Stimulated activated memory B cell treated with anti-CD40 and anti-IgM and Interleukin-4, amounts not matched to agents 10 μg/mL and 1 μg/mL and 100 μg/mL, for 72 hours (primary cell): ENCODE measurements at regions not wholly inside any gene's neighbourhood (a gene's known extent, or its start where the extent isn't known, plus 50 kb on each side); places are given as distances from the start of the nearest gene placed in this dataset.
A peak's percentile ranks its signal among the peaks of the same experiment; 100 is the strongest.

ENCODE experiments used
- ATAC-seq: fragments of 150-1000 bp; cut with Tn5 transposase; 2 replicates; pipeline ENCODE4 v1.10.0; 2021
- H3K27ac Mint-ChIP-seq: one replicate; pipeline ENCODE4 v1.8.0; 2022; ENCODE audit warnings: mild to moderate bottlenecking, mixed read lengths
- H3K27me3 Mint-ChIP-seq: one replicate; pipeline ENCODE4 v1.8.0; 2022; ENCODE audit warnings: mixed read lengths
- H3K36me3 Mint-ChIP-seq: one replicate; pipeline ENCODE4 v1.8.0; 2022; ENCODE audit warnings: mixed read lengths
- H3K4me1 Mint-ChIP-seq: one replicate; pipeline ENCODE4 v1.8.0; 2022; ENCODE audit warnings: mixed read lengths
- H3K4me3 Mint-ChIP-seq: one replicate; pipeline ENCODE4 v1.8.0; 2022; ENCODE audit warnings: mild to moderate bottlenecking, moderate library complexity, mixed read lengths
- H3K9me3 Mint-ChIP-seq: one replicate; pipeline ENCODE4 v1.8.0; 2022; ENCODE audit warnings: mixed read lengths

DNA sequence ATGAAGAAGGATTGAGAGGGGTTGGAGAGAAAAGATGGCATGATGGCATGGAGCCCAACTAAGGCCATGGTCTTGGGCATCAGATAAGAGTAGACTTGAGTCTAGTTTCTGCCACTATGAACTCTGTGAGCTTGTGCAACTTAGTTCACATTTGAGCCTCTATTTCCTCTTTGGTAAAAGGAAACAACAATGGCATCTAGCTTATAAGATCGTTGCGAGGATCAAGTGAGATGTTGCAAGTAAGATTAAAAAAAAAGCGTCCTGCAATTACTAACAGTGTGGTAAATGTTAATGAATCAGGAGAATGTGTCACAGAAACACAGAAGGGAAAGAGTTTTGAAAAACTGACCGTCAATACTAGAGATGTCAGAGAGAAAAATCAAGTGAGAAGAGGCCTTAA, 202.9 kb upstream of the FGGY start:
- Mint-ChIP-seq H3K4me3 (no peak overlapping the region), H3K36me3 (no peaks in the 10 kb centered on the region)
- no peak for ATAC-seq

DNA sequence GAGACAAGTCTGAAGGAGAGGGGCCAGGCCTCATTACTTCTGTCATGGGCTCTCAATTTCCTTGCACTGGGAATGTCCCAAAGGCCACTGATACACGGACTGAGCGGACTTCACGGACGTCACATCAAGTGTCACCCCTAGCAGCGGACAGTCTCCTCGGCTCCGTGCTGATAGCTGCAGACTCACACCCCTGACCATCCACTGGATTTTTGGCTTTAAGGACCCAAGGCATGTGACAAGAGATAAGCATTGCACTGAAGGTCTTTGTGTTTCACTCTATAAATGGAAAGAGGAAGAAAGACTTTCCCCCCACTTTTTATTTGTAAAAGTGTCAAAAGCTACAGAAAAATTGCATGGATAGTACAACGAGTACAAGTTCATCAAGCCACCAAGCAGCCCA, 200.4 kb upstream of the FGGY start:
- peak overlapping the region; percentile 52 for H3K27ac Mint-ChIP-seq

More for the DNA sequence above, 202.9 kb upstream of the FGGY start:
- Mint-ChIP-seq H3K27me3 (no peaks in the 10 kb centered on the region), H3K27ac (no peak overlapping the region), H3K9me3 (peaks cover 3% of the 10 kb centered on the region), H3K4me1 (peaks cover 18% of the 10 kb centered on the region)

DNA sequence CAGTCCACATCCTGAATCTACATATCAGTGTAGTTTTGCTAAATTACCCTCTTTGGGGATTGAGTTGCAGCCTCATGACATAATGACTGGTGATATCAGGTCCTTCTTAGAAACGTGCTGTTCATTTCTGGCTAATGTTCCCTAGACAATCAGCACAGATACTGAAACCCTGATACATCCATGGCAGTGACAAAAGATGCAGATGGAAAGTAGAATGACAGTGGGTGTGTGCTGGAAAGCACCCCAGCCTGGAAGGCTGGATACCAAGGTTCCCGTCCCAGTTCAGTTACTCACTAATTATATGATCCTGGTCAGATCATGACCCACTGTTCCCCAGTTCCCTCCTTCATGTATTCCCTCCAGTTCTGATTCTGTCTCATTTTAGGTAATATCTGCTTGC, 198.2 kb upstream of the FGGY start:
- H3K4me1 Mint-ChIP-seq, result peaks cover 18% of the 10 kb centered on the region
- no peak for ATAC-seq
- H3K9me3 Mint-ChIP-seq, result no peaks in the 10 kb centered on the region
- no peak overlapping the region for H3K27ac Mint-ChIP-seq
- H3K27me3 Mint-ChIP-seq, result no peaks in the 10 kb centered on the region
- no peak overlapping the region for H3K4me3 Mint-ChIP-seq
- H3K36me3 Mint-ChIP-seq, result no peaks in the 10 kb centered on the region

More for the DNA sequence above, 200.4 kb upstream of the FGGY start:
- no peaks in the 10 kb centered on the region for H3K9me3 Mint-ChIP-seq
- no peaks in the 10 kb centered on the region for H3K27me3 Mint-ChIP-seq
- peak; percentile 12 for ATAC-seq
- H3K4me1 Mint-ChIP-seq, result peaks cover 18% of the 10 kb centered on the region
- H3K36me3 Mint-ChIP-seq, result no peaks in the 10 kb centered on the region
- no peak overlapping the region for H3K4me3 Mint-ChIP-seq

DNA sequence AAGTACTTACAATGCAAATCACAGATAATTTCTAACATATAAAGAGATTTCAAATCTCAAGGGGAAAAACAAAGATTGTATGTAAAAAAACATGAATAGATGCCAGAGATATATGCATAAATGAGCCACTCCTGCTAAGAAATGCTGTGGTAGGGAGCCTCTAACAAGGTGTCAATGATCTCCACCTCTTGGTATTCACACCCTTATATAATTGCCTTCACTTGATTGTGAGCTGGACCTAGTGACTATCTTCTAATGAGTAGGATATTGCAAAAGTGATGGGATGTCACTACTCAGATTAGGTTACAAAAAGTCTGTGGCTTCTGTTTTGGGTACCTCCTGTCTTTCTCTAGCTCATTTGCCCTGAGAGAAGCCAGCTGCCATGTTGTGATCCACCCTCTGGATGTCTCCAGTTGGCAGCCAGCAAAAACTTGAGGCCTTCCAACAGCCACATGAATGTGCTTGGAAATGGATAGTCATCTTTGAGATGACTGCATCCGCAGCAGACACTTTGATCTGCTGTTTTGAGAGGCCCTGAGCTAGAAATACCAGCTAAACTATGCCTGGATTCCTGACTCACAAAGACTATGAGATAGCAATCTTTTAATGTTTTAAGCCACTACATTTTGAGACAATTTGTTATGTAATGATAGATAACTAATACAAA, 196.1 kb upstream of the FGGY start:
- Mint-ChIP-seq H3K9me3 (no peaks in the 10 kb centered on the region), H3K27ac (no peak overlapping the region), H3K27me3 (no peaks in the 10 kb centered on the region), H3K36me3 (no peaks in the 10 kb centered on the region), H3K4me1 (peaks cover 17% of the 10 kb centered on the region), H3K4me3 (no peak overlapping the region)
- no peak for ATAC-seq

DNA sequence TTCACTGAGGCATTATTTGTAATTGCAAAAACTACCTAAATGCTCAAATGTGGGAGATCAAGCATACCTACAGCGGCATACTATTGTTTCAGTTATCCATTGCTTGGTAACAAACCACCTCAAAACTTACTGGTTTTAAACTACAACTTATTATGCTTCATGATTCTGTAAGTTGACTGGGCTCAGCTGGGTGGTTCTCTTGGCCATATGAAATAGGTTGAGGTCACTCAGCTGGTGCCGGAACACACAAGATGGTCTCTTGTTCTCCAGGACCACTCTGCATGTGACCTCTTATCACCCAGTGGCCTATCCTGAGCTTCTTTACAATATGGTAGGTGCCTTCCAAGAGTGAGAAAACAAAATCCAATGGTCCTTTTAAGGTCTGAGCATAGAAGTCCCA, 195.4 kb upstream of the FGGY start:
- Mint-ChIP-seq H3K9me3 (no peaks in the 10 kb centered on the region), H3K4me3 (no peak overlapping the region), H3K27ac (no peak overlapping the region), H3K36me3 (no peaks in the 10 kb centered on the region), H3K4me1 (peaks cover 10% of the 10 kb centered on the region), H3K27me3 (no peaks in the 10 kb centered on the region)
- no peak for ATAC-seq

DNA sequence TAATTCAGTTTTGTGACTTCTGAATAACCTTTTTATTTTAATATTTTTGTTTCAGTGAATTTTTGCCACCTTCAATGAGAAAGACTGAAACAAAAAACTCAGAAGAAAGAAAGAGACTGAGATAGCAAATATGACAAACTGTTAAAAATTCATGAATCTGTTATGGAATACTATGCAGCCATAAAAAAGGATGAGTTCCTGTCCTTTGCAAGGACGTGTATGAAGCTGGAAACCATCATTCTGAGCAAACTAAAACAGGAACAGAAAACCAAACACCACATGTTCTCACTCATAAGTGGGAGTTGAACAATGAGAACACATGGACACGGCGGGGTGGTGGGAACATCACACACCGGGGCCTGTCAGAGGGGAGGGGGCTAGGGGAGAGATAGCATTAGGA, 193.4 kb upstream of the FGGY start:
- no peaks in the 10 kb centered on the region for H3K27me3 Mint-ChIP-seq
- H3K4me3 Mint-ChIP-seq, result no peak overlapping the region

DNA sequence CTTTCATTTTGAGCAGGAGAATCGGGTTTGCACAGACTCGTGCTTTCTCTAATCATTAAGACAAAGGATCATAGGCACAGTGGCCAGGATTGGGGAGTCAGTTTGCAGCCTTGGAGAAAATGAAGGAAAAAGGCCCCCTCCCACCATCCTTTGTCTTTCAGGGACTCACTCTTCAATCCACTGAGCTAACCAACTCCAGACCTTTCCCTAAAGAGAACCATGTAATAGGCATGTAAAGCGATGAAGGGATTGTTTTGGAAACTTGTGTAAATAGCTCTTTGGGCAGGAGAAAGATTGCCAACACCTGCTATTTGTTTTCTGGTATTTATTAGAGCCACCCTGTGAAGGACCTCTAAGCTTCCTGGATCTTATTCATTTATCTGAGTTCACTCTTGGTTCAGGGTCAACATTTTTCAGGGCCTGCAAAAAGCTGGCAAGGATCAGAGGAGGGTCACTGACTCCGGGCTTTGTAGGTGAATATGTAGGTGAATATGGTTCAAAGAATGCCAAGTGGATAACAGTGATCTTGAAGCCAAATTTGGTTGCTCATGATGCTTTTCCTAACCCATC, 192.6 kb upstream of the FGGY start:
- Mint-ChIP-seq H3K27ac (no peak overlapping the region), H3K4me3 (no peak overlapping the region), H3K9me3 (no peaks in the 10 kb centered on the region), H3K4me1 (no peaks in the 10 kb centered on the region), H3K36me3 (no peaks in the 10 kb centered on the region), H3K27me3 (no peaks in the 10 kb centered on the region)
- ATAC-seq, result no peak

More for the DNA sequence above, 193.4 kb upstream of the FGGY start:
- ATAC-seq, result no peak
- Mint-ChIP-seq H3K4me1 (no peaks in the 10 kb centered on the region), H3K36me3 (no peaks in the 10 kb centered on the region), H3K9me3 (no peaks in the 10 kb centered on the region), H3K27ac (no peak overlapping the region)

DNA sequence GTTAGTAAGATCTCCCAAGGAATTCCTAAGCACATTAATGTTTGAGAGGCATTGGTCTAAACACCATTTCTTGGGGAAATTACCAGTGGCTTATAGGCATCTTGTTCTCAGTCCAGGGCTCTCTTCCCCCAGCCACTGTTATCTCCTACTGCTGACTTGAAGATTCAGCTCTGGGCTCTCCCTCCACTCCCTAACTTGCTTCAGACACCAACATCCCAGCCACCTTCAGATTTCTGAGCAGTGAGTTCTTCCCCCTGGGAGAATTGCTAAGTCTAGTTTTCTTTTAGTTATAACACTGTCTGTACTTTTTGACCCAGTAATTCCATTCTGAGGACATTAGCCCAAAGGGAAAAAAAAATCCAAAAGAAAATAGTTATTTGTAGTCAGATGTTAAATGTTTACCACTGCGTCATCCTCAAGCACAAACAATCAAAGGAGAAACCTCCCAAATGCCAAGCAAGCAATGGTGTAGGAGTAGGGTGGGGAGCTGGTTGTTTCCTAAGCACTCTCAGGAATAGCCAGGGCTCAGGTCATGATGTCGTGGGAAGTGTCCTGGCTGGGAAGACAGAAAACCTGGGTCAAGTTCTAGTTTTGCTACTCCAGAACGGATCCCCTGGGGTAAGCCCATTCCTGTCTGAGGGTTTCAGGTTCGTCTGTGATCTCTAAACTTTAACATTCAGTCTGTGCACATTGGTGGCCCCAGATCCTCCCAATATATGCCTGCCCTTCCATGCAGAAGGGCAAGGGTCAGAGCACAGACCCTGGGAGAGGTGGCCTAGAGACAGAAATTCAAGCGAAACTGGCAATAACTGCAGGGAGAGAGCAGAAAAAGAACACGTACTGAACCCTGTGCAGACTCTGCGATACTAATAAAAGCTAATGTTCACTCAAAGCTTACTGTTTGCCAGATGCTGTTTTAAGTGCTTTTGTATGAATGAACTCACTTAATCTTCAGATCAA, 191.1 kb upstream of the FGGY start:
- H3K9me3 Mint-ChIP-seq, result no peaks in the 10 kb centered on the region
- no peaks in the 10 kb centered on the region for H3K27me3 Mint-ChIP-seq
- no peak overlapping the region for H3K27ac Mint-ChIP-seq
- no peaks in the 10 kb centered on the region for H3K4me1 Mint-ChIP-seq
- no peak for ATAC-seq
- no peaks in the 10 kb centered on the region for H3K36me3 Mint-ChIP-seq
- H3K4me3 Mint-ChIP-seq, result no peak overlapping the region

DNA sequence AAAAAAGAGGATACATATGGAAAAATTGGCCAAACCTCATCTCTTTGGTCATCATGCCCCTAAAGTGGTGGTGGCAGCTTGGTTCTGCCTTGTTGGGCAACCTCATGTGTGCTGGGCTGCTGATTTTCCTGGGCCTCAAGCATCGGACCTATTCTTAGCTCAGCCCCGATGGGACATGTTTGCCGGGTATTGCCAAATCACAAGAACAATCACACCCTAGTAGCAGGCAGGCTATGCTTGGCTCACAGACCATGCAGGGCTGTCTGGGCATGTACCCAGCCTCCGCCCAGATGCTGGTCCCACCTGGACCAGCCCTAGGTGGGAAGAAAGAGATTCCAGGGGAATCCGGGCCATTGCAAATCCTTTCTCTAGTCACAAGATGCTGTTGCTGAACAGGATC, 189.4 kb upstream of the FGGY start:
- H3K27me3 Mint-ChIP-seq, result no peaks in the 10 kb centered on the region
- no peaks in the 10 kb centered on the region for H3K36me3 Mint-ChIP-seq
- H3K4me1 Mint-ChIP-seq, result no peaks in the 10 kb centered on the region
- no peak overlapping the region for H3K4me3 Mint-ChIP-seq
- no peak overlapping the region for H3K27ac Mint-ChIP-seq
- H3K9me3 Mint-ChIP-seq, result no peaks in the 10 kb centered on the region
- ATAC-seq, result no peak

DNA sequence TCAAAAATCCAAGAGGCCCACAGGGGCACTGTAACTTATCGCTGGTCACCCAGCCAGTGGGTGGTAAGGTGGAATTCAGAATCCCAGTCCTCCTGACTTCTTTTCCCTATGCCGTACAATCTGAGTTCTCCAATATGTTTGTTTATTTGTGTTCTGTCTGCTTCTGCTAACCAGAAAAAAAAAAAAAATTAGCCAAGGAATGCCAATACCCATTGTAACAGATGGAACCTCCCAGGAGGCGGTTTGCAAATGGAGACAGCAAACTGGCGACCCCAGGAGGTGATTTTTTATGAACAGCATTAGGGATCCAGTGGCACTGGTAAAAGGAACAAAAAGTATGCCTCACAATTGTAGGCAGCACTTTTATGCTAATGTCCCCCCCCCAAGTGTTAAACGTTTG, 189.0 kb upstream of the FGGY start:
- no peak overlapping the region for H3K4me3 Mint-ChIP-seq
- H3K27me3 Mint-ChIP-seq, result no peaks in the 10 kb centered on the region
- H3K4me1 Mint-ChIP-seq, result no peaks in the 10 kb centered on the region
- no peaks in the 10 kb centered on the region for H3K36me3 Mint-ChIP-seq
- ATAC-seq, result no peak
- H3K27ac Mint-ChIP-seq, result no peak overlapping the region
- H3K9me3 Mint-ChIP-seq, result no peaks in the 10 kb centered on the region

DNA sequence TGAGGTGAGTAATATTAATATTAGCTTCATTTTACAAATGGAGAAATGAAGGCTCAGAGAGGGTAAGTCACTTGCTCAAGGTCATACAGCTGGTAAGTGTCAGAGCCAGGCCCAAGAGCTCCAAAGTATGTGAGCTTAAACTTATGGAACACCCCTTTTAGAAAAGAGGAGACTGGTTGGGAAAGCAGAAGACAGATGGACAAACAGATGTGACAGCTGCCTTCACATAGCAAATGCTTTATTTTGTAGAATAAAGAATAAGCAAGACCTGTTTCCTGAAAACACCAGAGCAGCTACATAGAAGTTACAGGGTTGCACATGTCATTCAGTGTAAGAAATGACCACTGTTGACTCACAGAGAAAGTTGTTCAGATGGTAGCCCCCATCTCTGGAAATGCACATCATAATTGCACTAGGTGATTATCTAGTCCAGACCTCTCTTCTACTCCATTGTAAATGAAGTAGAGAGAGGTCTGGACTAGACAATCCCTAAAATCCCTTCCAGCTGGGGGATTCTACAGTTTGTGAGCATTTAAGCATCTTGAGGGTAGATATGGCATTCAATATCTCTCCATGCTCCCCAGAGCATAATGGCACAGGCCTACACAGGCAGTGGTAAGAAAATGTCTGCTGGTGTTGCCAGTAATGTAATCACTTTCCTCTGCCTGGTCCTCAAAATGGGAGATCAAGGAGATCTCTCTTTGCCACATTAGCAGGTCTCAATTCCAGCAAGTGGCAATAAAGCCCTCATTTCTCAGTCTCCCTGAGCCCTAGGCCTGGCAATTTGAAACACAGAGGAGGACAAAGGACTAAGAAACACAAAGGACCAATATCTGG, 188.2 kb upstream of the FGGY start:
- H3K4me3 Mint-ChIP-seq, result no peak overlapping the region
- H3K9me3 Mint-ChIP-seq, result no peaks in the 10 kb centered on the region
- H3K36me3 Mint-ChIP-seq, result no peaks in the 10 kb centered on the region
- no peaks in the 10 kb centered on the region for H3K4me1 Mint-ChIP-seq
- H3K27me3 Mint-ChIP-seq, result no peaks in the 10 kb centered on the region
- no peak overlapping the region for H3K27ac Mint-ChIP-seq
- no peak for ATAC-seq

DNA sequence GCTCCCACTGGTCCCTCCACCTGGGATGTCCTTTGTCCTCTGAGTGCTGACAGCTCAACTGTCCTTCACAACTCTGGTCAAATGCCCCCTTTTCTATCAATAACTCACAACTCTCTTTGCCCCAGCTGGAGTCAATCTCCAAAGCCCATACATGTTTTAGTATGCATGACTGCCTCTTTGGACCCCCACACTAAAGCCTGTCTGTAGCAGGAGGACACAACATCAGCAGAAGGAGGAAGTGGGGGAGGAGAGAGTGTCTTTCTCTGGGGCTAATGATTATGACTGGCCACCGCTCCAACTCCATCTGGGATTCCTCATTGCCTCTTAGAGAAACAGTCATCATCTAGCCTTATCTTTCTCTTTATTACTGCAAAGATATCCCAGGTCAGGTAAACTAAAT, 186.6 kb upstream of the FGGY start:
- Mint-ChIP-seq H3K27ac (no peak overlapping the region), H3K9me3 (no peaks in the 10 kb centered on the region), H3K36me3 (no peaks in the 10 kb centered on the region), H3K27me3 (no peaks in the 10 kb centered on the region), H3K4me1 (no peaks in the 10 kb centered on the region), H3K4me3 (no peak overlapping the region)
- no peak for ATAC-seq

DNA sequence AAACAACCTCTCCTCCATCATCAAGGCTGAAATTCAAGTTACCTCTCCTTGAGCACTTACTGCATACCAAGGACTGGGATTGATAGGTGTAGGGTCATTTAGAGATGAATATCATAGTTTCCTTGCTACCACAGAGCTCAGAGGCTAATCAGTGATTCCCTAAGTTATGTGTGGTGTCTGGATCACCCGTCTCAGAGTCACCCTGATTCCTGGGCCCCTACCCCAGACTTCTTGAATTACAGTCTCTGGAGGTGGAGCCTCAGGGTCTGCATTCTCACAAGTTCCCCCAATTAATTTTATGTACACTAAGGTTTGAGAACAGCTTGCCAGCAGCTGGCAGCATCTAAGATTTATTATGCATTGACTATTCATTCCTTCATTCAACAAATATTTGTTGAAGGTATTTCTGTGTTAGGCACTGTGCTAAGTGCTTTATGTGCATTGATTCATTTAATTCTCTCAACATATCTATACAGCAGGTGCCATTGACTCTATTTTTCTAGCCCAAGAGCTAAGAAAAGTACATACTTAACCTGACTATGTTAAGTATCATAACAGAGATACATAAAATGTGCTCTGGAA, 182.9 kb upstream of the FGGY start:
- no peaks in the 10 kb centered on the region for H3K9me3 Mint-ChIP-seq
- no peaks in the 10 kb centered on the region for H3K4me1 Mint-ChIP-seq
- no peak for ATAC-seq
- H3K27ac Mint-ChIP-seq, result no peak overlapping the region
- H3K4me3 Mint-ChIP-seq, result no peak overlapping the region
- H3K36me3 Mint-ChIP-seq, result no peaks in the 10 kb centered on the region
- H3K27me3 Mint-ChIP-seq, result no peaks in the 10 kb centered on the region

DNA sequence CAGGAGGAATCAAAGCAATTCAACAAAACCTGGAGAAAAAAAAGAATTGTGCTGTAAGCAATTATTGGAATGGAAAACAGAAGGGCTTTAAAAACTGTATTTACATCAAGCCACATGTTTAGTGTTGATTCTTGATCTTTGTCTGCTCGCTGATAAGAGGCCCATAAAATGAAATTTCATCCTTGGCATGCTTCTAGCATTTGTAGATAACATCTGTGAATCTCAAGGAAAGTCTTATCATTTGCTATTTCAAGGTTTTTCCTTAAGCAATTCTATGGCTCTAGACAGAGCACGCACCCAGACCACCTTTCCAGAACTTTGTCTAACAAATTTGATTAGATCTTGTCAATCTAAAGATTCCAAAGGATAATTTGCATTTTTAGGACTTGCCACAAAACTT, 181.0 kb upstream of the FGGY start:
- Mint-ChIP-seq H3K36me3 (no peaks in the 10 kb centered on the region), H3K4me3 (no peak overlapping the region), H3K9me3 (no peaks in the 10 kb centered on the region), H3K4me1 (no peaks in the 10 kb centered on the region), H3K27me3 (no peaks in the 10 kb centered on the region), H3K27ac (no peak overlapping the region)
- no peak for ATAC-seq
